Kidney epithelial cell (primary cell): ENCODE measurements at regions not wholly inside any gene's neighbourhood (a gene's known extent, or its start where the extent isn't known, plus 50 kb on each side); places are given as distances from the start of the nearest gene placed in this dataset.

Experiments used
- DNase-seq: peaks from one replicate; pipeline ENCODE4 v3.0.0-alpha.2; 2010; ENCODE audit warnings: low read depth
- H3K27me3 ChIP-seq: 2 replicates; pipeline ENCODE4 v1.6.0; 2011; ENCODE audit warnings: low read length; ENCODE audit not compliant: control insufficient read depth, insufficient read depth
- H3K36me3 ChIP-seq: 2 replicates; pipeline ENCODE4 v1.5.1; 2011; ENCODE audit warnings: low read length; ENCODE audit not compliant: control insufficient read depth, insufficient read depth
- H3K4me3 ChIP-seq: 2 replicates; pipeline ENCODE4 v1.5.1; 2011; ENCODE audit warnings: low read depth, mild to moderate bottlenecking, control low read depth, low read length
- TF ChIP-seq, protein P1 (sequence below): IDR thresholded peaks from 2 replicates; pipeline ENCODE4 v1.5.1; 2011; ENCODE audit warnings: mild to moderate bottlenecking, moderate library complexity, low read length, control low read depth, inconsistent platforms; ENCODE audit not compliant: insufficient read depth, poor library complexity, severe bottlenecking

DNA sequence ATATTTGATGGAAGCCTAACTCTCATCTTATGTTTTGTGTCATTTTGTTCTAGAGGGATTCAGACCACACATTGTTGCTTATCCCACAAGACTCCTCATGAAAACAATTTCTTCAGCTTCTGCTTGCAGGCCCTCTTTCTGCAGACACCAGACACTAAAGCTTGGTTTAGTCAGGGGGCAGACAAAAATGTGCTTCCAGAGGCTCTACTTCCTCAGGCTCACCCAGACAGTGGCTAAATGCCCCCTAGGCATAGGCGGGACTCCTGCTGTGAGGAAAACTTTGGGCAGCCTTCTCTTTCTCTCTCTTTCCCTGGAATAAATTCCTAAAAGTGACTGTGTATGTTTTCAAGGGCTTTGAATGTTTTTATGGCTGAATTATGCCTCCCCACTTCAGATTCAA lies 435.4 kb upstream of the ATP11B start:
- TF ChIP-seq, protein P1, sequence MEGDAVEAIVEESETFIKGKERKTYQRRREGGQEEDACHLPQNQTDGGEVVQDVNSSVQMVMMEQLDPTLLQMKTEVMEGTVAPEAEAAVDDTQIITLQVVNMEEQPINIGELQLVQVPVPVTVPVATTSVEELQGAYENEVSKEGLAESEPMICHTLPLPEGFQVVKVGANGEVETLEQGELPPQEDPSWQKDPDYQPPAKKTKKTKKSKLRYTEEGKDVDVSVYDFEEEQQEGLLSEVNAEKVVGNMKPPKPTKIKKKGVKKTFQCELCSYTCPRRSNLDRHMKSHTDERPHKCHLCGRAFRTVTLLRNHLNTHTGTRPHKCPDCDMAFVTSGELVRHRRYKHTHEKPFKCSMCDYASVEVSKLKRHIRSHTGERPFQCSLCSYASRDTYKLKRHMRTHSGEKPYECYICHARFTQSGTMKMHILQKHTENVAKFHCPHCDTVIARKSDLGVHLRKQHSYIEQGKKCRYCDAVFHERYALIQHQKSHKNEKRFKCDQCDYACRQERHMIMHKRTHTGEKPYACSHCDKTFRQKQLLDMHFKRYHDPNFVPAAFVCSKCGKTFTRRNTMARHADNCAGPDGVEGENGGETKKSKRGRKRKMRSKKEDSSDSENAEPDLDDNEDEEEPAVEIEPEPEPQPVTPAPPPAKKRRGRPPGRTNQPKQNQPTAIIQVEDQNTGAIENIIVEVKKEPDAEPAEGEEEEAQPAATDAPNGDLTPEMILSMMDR = no peak
- H3K36me3 ChIP-seq = no peaks in the 10 kb centered on the region
- no peaks in the 10 kb centered on the region for H3K27me3 ChIP-seq
- no peak overlapping the region for H3K4me3 ChIP-seq
- DNase-seq = no peak

DNA sequence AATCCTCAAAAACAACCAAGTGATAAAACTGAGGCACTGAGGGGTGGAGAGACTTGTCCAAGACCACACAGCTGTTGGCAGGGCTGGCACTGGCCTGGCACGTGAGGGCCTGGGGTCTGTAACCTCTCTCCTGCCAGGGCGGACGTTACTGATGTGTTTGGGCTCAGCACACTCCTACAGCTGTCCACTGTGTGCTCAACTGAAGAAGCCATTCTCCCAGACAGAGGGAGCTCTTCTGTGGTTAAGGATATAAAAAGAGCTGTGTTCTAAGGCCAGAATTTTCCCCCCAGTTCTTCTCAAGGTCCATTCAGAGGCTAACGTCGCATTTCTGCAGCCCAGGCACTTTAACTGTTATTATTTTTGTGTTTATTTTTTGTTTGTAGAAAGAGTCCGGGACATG lies 429.0 kb upstream of the ATP11B start:
- TF ChIP-seq, protein P1 = no peak
- no peak for DNase-seq
- no peak overlapping the region for H3K4me3 ChIP-seq
- H3K36me3 ChIP-seq = no peaks in the 10 kb centered on the region
- no peaks in the 10 kb centered on the region for H3K27me3 ChIP-seq

DNA sequence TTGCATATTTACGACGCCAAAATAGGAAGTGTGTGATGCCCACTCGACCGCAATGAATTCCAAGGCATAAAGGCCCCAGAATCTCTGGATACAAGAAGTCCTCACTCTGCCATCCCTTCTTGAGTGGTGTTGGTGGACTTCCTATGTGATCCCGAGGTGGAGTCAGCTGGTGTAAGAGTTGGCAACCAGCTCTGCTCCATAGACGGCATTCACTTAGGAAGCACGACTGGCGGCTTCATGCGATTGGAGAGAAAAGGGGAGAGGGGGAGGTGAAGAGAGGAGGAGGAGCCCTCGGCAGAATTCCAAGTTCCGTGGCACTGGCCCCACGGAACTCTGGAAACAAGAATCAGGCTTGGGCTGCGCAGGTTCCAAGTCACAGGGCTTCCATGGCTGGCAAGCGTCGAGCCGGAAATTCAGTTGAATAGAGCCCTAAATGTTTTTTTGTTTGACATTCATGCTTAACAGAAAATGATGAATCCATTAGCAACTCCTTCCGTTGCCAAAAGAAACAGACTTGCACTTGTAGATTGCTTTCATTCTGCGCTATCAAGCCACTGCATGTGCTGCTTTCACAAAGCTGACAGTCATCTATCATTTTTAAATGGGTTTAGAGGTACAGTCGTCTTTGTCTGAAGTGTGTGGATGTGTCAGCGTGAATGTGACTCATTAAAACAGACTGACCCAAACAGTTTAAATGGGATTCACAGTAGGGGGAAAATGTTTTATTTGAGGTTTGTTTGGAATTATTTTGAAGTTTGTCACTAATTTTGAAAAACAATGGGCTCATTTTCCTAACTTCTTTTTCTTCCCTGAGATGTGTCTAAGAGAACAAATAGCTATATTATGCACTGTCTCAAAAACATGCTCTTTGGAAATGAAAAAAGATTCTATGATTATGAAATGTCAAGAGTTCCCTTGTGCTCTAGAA lies 428.3 kb upstream of the ATP11B start:
- no peaks in the 10 kb centered on the region for H3K27me3 ChIP-seq
- DNase-seq = peak; percentile 76
- TF ChIP-seq, protein P1 = no peak
- no peak overlapping the region for H3K4me3 ChIP-seq
- H3K36me3 ChIP-seq = no peaks in the 10 kb centered on the region

DNA sequence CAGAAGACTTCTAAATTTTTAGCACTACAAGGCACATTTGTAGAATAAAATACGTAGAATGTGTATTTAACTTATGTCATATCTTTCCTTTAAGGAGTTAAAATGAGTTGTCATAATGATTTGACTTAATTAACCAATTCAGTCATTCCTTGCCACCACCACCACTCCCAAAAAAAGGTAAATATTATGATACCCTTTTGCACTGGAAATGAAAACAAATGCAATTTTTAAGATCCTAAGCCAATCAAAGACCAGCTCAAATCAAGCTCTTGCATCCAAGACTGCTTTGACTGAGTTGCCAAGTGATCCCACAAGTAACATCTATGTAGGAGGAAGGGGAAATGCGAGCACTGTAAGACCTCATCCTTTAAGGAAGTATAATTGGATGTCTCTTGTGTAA lies 426.6 kb upstream of the ATP11B start:
- TF ChIP-seq, protein P1 = no peak
- Histone ChIP-seq H3K36me3 (no peaks in the 10 kb centered on the region), H3K4me3 (no peak overlapping the region), H3K27me3 (no peaks in the 10 kb centered on the region)
- DNase-seq = no peak

DNA sequence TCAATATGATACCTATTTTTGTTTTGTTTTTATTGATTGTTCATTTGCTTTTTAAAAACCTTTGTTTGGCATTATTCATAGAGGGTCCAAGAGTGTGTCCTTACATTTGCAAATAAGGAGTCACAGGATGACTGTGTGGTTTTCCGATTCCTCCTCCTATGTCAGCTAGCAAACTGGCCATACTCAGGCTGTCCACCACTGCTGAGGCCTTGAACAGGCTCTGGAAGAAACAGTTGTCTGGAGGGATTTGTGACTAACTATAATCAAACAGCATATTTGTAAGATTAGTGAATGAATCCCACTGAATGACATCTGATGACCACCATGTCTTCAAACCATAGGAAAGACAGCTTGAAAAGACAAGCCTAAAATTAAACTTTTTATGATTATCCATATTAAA lies 423.4 kb upstream of the ATP11B start:
- no peak overlapping the region for H3K4me3 ChIP-seq
- TF ChIP-seq, protein P1 = no peak

DNA sequence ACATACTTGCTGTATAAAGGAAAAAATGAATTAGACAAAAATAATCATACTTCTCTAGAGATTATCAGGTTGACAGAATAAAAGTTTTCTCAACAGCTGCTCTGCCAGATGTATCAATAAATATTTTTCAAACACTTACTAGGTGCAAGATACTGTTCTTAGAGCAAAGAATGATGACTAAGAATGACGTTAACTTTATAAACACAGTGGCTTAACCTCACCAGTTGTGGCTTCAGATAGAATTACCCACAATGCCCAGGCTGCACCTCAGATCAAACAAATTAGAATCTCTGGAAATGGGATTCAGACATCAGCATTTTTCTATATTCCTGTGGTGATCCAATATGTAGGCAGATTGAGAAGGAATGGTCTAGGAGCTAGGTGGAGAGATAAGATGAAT lies 422.4 kb upstream of the ATP11B start:
- Histone ChIP-seq H3K27me3 (no peaks in the 10 kb centered on the region), H3K4me3 (no peak overlapping the region), H3K36me3 (no peaks in the 10 kb centered on the region)
- TF ChIP-seq, protein P1 = no peak
- no peak for DNase-seq

More for the DNA sequence above, 423.4 kb upstream of the ATP11B start:
- no peak for DNase-seq
- Histone ChIP-seq H3K36me3 (no peaks in the 10 kb centered on the region), H3K27me3 (no peaks in the 10 kb centered on the region)
